Tibial artery (tissue), 4 donors: ENCODE measurements at regions not wholly inside any gene's neighbourhood (a gene's known extent, or its start where the extent isn't known, plus 50 kb on each side); places are given as distances from the start of the nearest gene placed in this dataset.

ENCODE experiments used
- DNase-seq, 2 donors: peaks; one replicate each; pipeline ENCODE4 v3.0.0-alpha.2; 2019
- H3K27ac ChIP-seq, 2 donors: fragments of 200-600 bp; sonication (generic) in 1 of 2; 1 replicate in 1 of 2; 2 replicates in 1 of 2; pipeline ENCODE4 v1.5.1; 2018 to 2019; ENCODE audit warnings: mild to moderate bottlenecking in 1 of 2
- H3K27me3 ChIP-seq, 2 donors: fragments of 200-600 bp; sonication (generic) in 1 of 2; one replicate each; pipeline versions ENCODE4 v1.5.1 to v1.6.0; 2016 to 2019
- H3K36me3 ChIP-seq, 3 donors: fragments of 200-600 bp; sonication (generic) in 2 of 3; one replicate each; pipeline ENCODE4 v1.5.1; 2016 to 2019; ENCODE audit warnings: mild to moderate bottlenecking in 2 of 3
- H3K4me1 ChIP-seq, 4 donors: fragments of 200-600 bp; sonication (generic) in 2 of 4; 1 replicate in 3 of 4; 2 replicates in 1 of 4; pipeline ENCODE4 v1.5.1; 2016 to 2019
- H3K4me3 ChIP-seq, 2 donors: fragments of 200-600 bp; sonication (generic) in 1 of 2; 1 replicate in 1 of 2; 2 replicates in 1 of 2; pipeline ENCODE4 v1.5.1; 2018 to 2019; ENCODE audit warnings: mild to moderate bottlenecking in 2 of 2
- H3K9me3 ChIP-seq, 3 donors: fragments of 200-600 bp; sonication (generic) in 1 of 3; one replicate each; pipeline ENCODE4 v1.5.1; 2016 to 2019
- CTCF ChIP-seq, 2 experiments: fragments of 200-600 bp in 1 of 2; fragments of 450-650 bp in 1 of 2; IDR thresholded peaks; one replicate each; pipeline ENCODE4 v1.5.1; 2017 to 2019; ENCODE audit warnings: antibody characterized with exemption in 2 of 2, mild to moderate bottlenecking in 1 of 2, moderate library complexity in 1 of 2
- intact Hi-C: fragments of 100-400 bp; cut with DNase I; formaldehyde crosslinking; loops from one replicate; pipeline ENCODE4 v1.15.0; 2023; ENCODE audit warnings: low total_unique reads

GRCh38 chr4:41399231-41399630 lies 138.7 kb upstream of the LIMCH1 start:
- no peaks in the 10 kb centered on the region for H3K9me3 ChIP-seq
- no peak for DNase-seq
- no peaks in the 10 kb centered on the region for H3K27me3 ChIP-seq
- intact Hi-C loops: no loop called here
- TF ChIP-seq CTCF (IDR thresholded peaks at IDR 0.05): no peak
- no peaks in the 10 kb centered on the region for H3K36me3 ChIP-seq
- H3K4me3 ChIP-seq: no peak overlapping the region
- H3K27ac ChIP-seq: peak overlapping the region; percentile 44 to 48
- peaks cover 0 to 63% (median 21%) of the 10 kb centered on the region in 4 donors for H3K4me1 ChIP-seq

- peak overlapping the region in 1 of 2 donors; percentile 48 for H3K27ac ChIP-seq
- H3K27me3 ChIP-seq: no peaks in the 10 kb centered on the region
- intact Hi-C loops: no loop called here
- no peak for DNase-seq
- no peaks in the 10 kb centered on the region for H3K36me3 ChIP-seq
- no peaks in the 10 kb centered on the region for H3K9me3 ChIP-seq
- no peak overlapping the region for H3K4me3 ChIP-seq
- TF ChIP-seq CTCF (IDR thresholded peaks at IDR 0.05): no peak
- peaks cover 0 to 53% (median 19%) of the 10 kb centered on the region in 4 donors for H3K4me1 ChIP-seq
Measured at GRCh38 chr4:41400296-41400695, 137.7 kb upstream of the LIMCH1 start.

GRCh38 chr4:41405464-41406112 lies 132.4 kb upstream of the LIMCH1 start:
- no peak overlapping the region for H3K4me3 ChIP-seq
- intact Hi-C loops: no loop called here
- H3K9me3 ChIP-seq: no peaks in the 10 kb centered on the region
- H3K36me3 ChIP-seq: no peaks in the 10 kb centered on the region
- peak overlapping the region; percentile 41 to 45 for H3K27ac ChIP-seq
- no peaks in the 10 kb centered on the region for H3K27me3 ChIP-seq
- TF ChIP-seq CTCF (IDR thresholded peaks at IDR 0.05): no peak
- H3K4me1 ChIP-seq: peaks cover 0 to 54% (median 19%) of the 10 kb centered on the region in 4 donors
- DNase-seq: no peak

- Histone ChIP-seq H3K4me1 (peaks cover 0 to 58% (median 19%) of the 10 kb centered on the region in 4 donors), H3K27ac (peak overlapping the region; percentile 41 to 45), H3K9me3 (no peaks in the 10 kb centered on the region), H3K4me3 (no peak overlapping the region), H3K36me3 (no peaks in the 10 kb centered on the region), H3K27me3 (no peaks in the 10 kb centered on the region)
- no peak for DNase-seq
- intact Hi-C loops: no loop called here
- no peak for TF ChIP-seq CTCF (IDR thresholded peaks at IDR 0.05)
Measured at GRCh38 chr4:41406113-41406516, 131.8 kb upstream of the LIMCH1 start.

GRCh38 chr4:41408150-41408549 lies 129.8 kb upstream of the LIMCH1 start:
- no peak overlapping the region for H3K27ac ChIP-seq

More at GRCh38 chr4:41408150-41408549, 129.8 kb upstream of the LIMCH1 start:
- no peak for DNase-seq
- H3K36me3 ChIP-seq: no peaks in the 10 kb centered on the region
- intact Hi-C loops: no loop called here
- no peak overlapping the region for H3K4me3 ChIP-seq
- peaks cover 0 to 60% (median 19%) of the 10 kb centered on the region in 4 donors for H3K4me1 ChIP-seq
- TF ChIP-seq CTCF (IDR thresholded peaks at IDR 0.05): no peak
- no peaks in the 10 kb centered on the region for H3K9me3 ChIP-seq
- no peaks in the 10 kb centered on the region for H3K27me3 ChIP-seq
